Neuronal stem cell (in vitro differentiated cells): ENCODE measurements at regions not wholly inside any gene's neighbourhood (a gene's known extent, or its start where the extent isn't known, plus 50 kb on each side); places are given as distances from the start of the nearest gene placed in this dataset.

ENCODE experiments used
- DNase-seq: peaks from one replicate; pipeline ENCODE4 v3.0.0-alpha.2; 2013; ENCODE audit warnings: low spot score
- H2AFZ ChIP-seq: one replicate; pipeline ENCODE4 v1.6.1; 2013; ENCODE audit warnings: mild to moderate bottlenecking, low read length, inconsistent platforms
- H2AK5ac ChIP-seq: 2 replicates; pipeline ENCODE4 v1.6.1; 2013; ENCODE audit warnings: low read depth, mild to moderate bottlenecking, inconsistent platforms, low read length, moderate library complexity, mixed read lengths
- H2BK120ac ChIP-seq: 2 replicates; pipeline ENCODE4 v1.6.1; 2013; ENCODE audit warnings: low read depth, mild to moderate bottlenecking, inconsistent platforms, low read length, moderate library complexity, mixed read lengths
- H2BK12ac ChIP-seq: one replicate; pipeline ENCODE4 v1.6.1; 2013; ENCODE audit warnings: low read length, inconsistent platforms
- H2BK15ac ChIP-seq: 2 replicates; pipeline ENCODE4 v1.6.1; 2013; ENCODE audit warnings: mild to moderate bottlenecking, low read length, inconsistent platforms, mixed read lengths
- H2BK5ac ChIP-seq: one replicate; pipeline ENCODE4 v1.6.1; 2013; ENCODE audit warnings: inconsistent platforms, mild to moderate bottlenecking, low read length, moderate library complexity
- H3K14ac ChIP-seq: one replicate; pipeline ENCODE4 v1.6.1; 2013; ENCODE audit warnings: low read length, inconsistent platforms
- H3K18ac ChIP-seq: 2 replicates; pipeline ENCODE4 v1.6.1; 2013; ENCODE audit warnings: low read length, inconsistent platforms
- H3K23ac ChIP-seq: 2 replicates; pipeline ENCODE4 v1.6.1; 2013; ENCODE audit warnings: low read depth, mild to moderate bottlenecking, mixed read lengths, low read length, inconsistent platforms; ENCODE audit not compliant: poor library complexity
- H3K27ac ChIP-seq: replicated peaks from 3 replicates; pipeline ENCODE4 v1.5.1; 2013; ENCODE audit warnings: low read length, inconsistent platforms
- H3K27me3 ChIP-seq, 3 experiments: 2 replicates each; pipeline ENCODE4 v1.6.1; 2013; ENCODE audit warnings: low read length in 3 of 3, mild to moderate bottlenecking in 2 of 3, inconsistent platforms in 1 of 3, low read depth in 1 of 3, mixed read lengths in 1 of 3, moderate library complexity in 1 of 3; ENCODE audit not compliant: control insufficient read depth in 3 of 3, insufficient read depth in 3 of 3
- H3K36me3 ChIP-seq, 2 donors: replicated peaks in 1 of 2; 2 replicates each; pipeline ENCODE4 v1.6.1; 2013; ENCODE audit warnings: low read length in 2 of 2; ENCODE audit not compliant: control insufficient read depth in 2 of 2, insufficient read depth in 2 of 2
- H3K4ac ChIP-seq: 2 replicates; pipeline ENCODE4 v1.6.1; 2013; ENCODE audit warnings: inconsistent platforms, mild to moderate bottlenecking, low read length, moderate library complexity
- H3K4me1 ChIP-seq, 2 donors: 1 replicate in 1 of 2; 2 replicates in 1 of 2; pipeline ENCODE4 v1.6.1; 2013; ENCODE audit warnings: low read length in 2 of 2, low read depth in 1 of 2; ENCODE audit not compliant: control insufficient read depth in 2 of 2, insufficient read depth in 1 of 2
- H3K4me2 ChIP-seq: one replicate; pipeline ENCODE4 v1.6.1; 2013; ENCODE audit warnings: mild to moderate bottlenecking, low read length, inconsistent platforms; ENCODE audit not compliant: insufficient read depth, poor library complexity, severe bottlenecking
- H3K4me3 ChIP-seq, 2 donors: 2 replicates each; pipeline ENCODE4 v1.5.1; 2013; ENCODE audit warnings: low read length in 2 of 2, mild to moderate bottlenecking in 2 of 2, inconsistent platforms in 1 of 2, moderate library complexity in 1 of 2
- H3K79me1 ChIP-seq: one replicate; pipeline ENCODE4 v1.6.1; 2013; ENCODE audit warnings: low read depth, mild to moderate bottlenecking, inconsistent platforms, low read length, moderate library complexity
- H3K9ac ChIP-seq: one replicate; pipeline ENCODE4 v1.6.1; 2013; ENCODE audit warnings: mild to moderate bottlenecking, low read depth, low read length, inconsistent platforms; ENCODE audit not compliant: poor library complexity
- H3K9me3 ChIP-seq, 2 donors: replicated peaks in 1 of 2; 2 replicates each; pipeline versions ENCODE3 to v1.6.1; 2013; ENCODE audit warnings: low read length in 2 of 2, mild to moderate bottlenecking in 2 of 2, inconsistent platforms in 1 of 2, low read depth in 1 of 2, mixed read lengths in 1 of 2, moderate library complexity in 1 of 2; ENCODE audit not compliant: control insufficient read depth in 2 of 2, insufficient read depth in 1 of 2
- H4K8ac ChIP-seq: one replicate; pipeline ENCODE4 v1.6.1; 2013; ENCODE audit warnings: low read depth, mild to moderate bottlenecking, inconsistent platforms, low read length, moderate library complexity
- H4K91ac ChIP-seq: one replicate; pipeline ENCODE4 v1.6.1; 2013; ENCODE audit warnings: low read length, low read depth, mild to moderate bottlenecking, inconsistent platforms; ENCODE audit not compliant: poor library complexity
- WGBS, 2 donors: extraction: QIAGEN DNeasy Blood & Tissue Kit; methylation state at CpG; one replicate each; pipeline ENCODE4 v1.1.7; 2013; ENCODE audit warnings: missing lambda C conversion rate in 2 of 2, mixed read lengths in 1 of 2; ENCODE audit not compliant: insufficient read length in 2 of 2, insufficient replicate concordance in 1 of 2; ENCODE audit errors: extremely low coverage in 2 of 2; 5-methylcytosine and 5-hydroxymethylcytosine counted together

DNA sequence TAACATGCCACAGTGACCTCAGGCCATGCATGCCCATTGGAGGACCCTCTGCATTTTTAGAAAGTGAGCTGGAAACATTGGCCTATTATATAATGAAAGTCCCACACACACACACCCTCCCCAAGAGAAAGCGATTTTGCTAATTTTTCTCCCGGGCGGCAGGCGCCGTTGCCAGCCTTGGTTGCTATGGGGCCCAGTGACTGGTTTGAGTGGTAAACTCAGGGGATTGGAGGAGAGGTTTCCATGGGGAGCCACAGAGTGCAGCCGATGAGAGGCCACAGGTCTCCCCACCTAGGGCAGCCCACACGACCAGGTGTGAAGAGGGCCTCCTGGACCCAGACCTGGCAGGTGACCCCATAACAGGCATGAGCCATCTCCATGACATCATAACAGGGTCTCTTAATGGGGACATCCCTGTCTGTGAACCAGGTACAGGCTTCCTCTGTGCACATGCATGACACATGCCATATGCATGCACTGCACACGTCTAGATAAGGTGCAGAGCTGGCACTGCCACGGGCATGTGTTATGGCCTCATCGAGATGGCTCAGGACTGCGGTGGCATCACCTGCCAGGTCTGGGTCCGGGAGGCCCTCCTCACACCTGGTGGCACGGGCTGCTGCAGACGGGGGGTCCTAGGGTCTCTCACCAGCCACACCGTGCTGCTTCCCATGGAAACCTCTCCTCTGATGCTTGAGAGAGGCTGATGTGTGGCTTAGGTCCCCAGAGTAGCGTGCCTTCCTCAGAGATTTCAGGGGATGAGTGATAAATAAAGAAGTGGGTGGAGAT, 144.1 kb downstream of the RBFOX3 start:
- Histone ChIP-seq H2BK12ac (no peak overlapping the region), H2BK15ac (peak overlapping the region; percentile 66), H3K23ac (no peak overlapping the region), H3K9ac (no peak overlapping the region), H2BK5ac (peak overlapping the region; percentile 45), H3K4ac (no peak overlapping the region), H3K4me1 (peaks cover 0 to 10% of the 10 kb centered on the region in 2 donors), H2AK5ac (peak overlapping the region; percentile 65), H4K8ac (no peak overlapping the region), H3K18ac (peak overlapping the region; percentile 54), H3K27ac (no peak overlapping the region), H4K91ac (no peak overlapping the region), H3K14ac (no peak overlapping the region), H3K4me3 (no peak overlapping the region), H3K36me3 (no peaks in the 10 kb centered on the region), H3K9me3 (no peaks in the 10 kb centered on the region), H3K79me1 (no peaks in the 10 kb centered on the region), H2BK120ac (no peak overlapping the region), H3K27me3 (peaks cover 0 to 5% (median 0%) of the 10 kb centered on the region in 3 experiments), H3K4me2 (no peak overlapping the region), H2AFZ (no peak overlapping the region)
- WGBS, 2 donors: no CpG with 5 or more reads among the region's 16 CpGs
- no peak for DNase-seq

- peaks cover 0 to 5% (median 0%) of the 10 kb centered on the region in 3 experiments for H3K27me3 ChIP-seq
- H2BK15ac ChIP-seq: peak overlapping the region; percentile 66
- H4K8ac ChIP-seq: no peak overlapping the region
- H3K4me3 ChIP-seq: no peak overlapping the region
- H3K36me3 ChIP-seq: no peaks in the 10 kb centered on the region
- no peaks in the 10 kb centered on the region for H3K9me3 ChIP-seq
- H3K4me1 ChIP-seq: peaks cover 0 to 10% of the 10 kb centered on the region in 2 donors
- H3K79me1 ChIP-seq: no peaks in the 10 kb centered on the region
- WGBS, 2 donors: no CpG with 5 or more reads among the region's 14 CpGs
- H3K4ac ChIP-seq: no peak overlapping the region
- H3K9ac ChIP-seq: peak overlapping the region; percentile 10
- peak overlapping the region; percentile 76 for H2AK5ac ChIP-seq
- no peak overlapping the region for H2AFZ ChIP-seq
- H4K91ac ChIP-seq: peak overlapping the region; percentile 44
- no peak overlapping the region for H2BK120ac ChIP-seq
- H3K23ac ChIP-seq: no peak overlapping the region
- no peak overlapping the region for H2BK12ac ChIP-seq
- H2BK5ac ChIP-seq: peak overlapping the region; percentile 71
- H3K27ac ChIP-seq: no peak overlapping the region
- peak overlapping the region; percentile 86 for H3K18ac ChIP-seq
- DNase-seq: no peak
- H3K14ac ChIP-seq: peak overlapping the region; percentile 40
- H3K4me2 ChIP-seq: no peak overlapping the region
Measured at GRCh38 chr17:79465681-79466025, 145.2 kb downstream of the RBFOX3 start.

GRCh38 chr17:79465011-79465680, 145.7 kb downstream of the RBFOX3 start:
- no peak overlapping the region for H2AFZ ChIP-seq

More at GRCh38 chr17:79465011-79465680, 145.7 kb downstream of the RBFOX3 start:
- no peak overlapping the region for H2BK12ac ChIP-seq
- H3K79me1 ChIP-seq: no peaks in the 10 kb centered on the region
- no peak overlapping the region for H3K23ac ChIP-seq
- H3K4me1 ChIP-seq: peaks cover 0 to 10% of the 10 kb centered on the region in 2 donors
- H3K27me3 ChIP-seq: peaks cover 0 to 5% (median 0%) of the 10 kb centered on the region in 3 experiments
- H3K4ac ChIP-seq: no peak overlapping the region
- no peak overlapping the region for H4K8ac ChIP-seq
- no peak overlapping the region for H3K9ac ChIP-seq
- peak overlapping the region; percentile 71 for H2BK5ac ChIP-seq
- H3K27ac ChIP-seq: no peak overlapping the region
- H3K14ac ChIP-seq: peak overlapping the region; percentile 40
- H2AK5ac ChIP-seq: peak overlapping the region; percentile 76
- H3K4me3 ChIP-seq: no peak overlapping the region
- H4K91ac ChIP-seq: no peak overlapping the region
- H3K36me3 ChIP-seq: no peaks in the 10 kb centered on the region
- DNase-seq: no peak
- H3K4me2 ChIP-seq: no peak overlapping the region
- H2BK15ac ChIP-seq: peak overlapping the region; percentile 17
- peak overlapping the region; percentile 86 for H3K18ac ChIP-seq
- WGBS, 2 donors: 100% methylated on average over 2 of the region's 25 CpGs; no CpG with 5 or more reads in 1 of the 2 donors
- no peak overlapping the region for H2BK120ac ChIP-seq
- no peaks in the 10 kb centered on the region for H3K9me3 ChIP-seq
